ENCODE measurements at regions not wholly inside any gene's neighbourhood (a gene's known extent, or its start where the extent isn't known, plus 50 kb on each side); places are given as distances from the start of the nearest gene placed in this dataset.

- no peak for DNase-seq
Observed at GRCh38 chr10:43012578-43012977, 64.3 kb upstream of the RET start.

GRCh38 chr10:43013065-43013464, 63.8 kb upstream of the RET start:
- no peak for DNase-seq

GRCh38 chr10:43024524-43024923, 52.3 kb upstream of the RET start:
- DNase-seq, result no peak

GRCh38 chr10:43024942-43025700, 51.7 kb upstream of the RET start:
- DNase-seq, result no peak

- peak; percentile 69 for DNase-seq
Observed at GRCh38 chr10:43026039-43026973, 50.6 kb upstream of the RET start.
